IMR-90 (cell line): ENCODE measurements at regions not wholly inside any gene's neighbourhood (a gene's known extent, or its start where the extent isn't known, plus 50 kb on each side); places are given as distances from the start of the nearest gene placed in this dataset.
"Not testable (repeated sequence)": the region's sequence is repeated elsewhere in the genome, so short reads cannot be mapped to it uniquely, and the experiment has no call there.

Experiments
- ATAC-seq: fragments of 200-7000 bp; cut with Tn5 transposase; 2 replicates; pipeline ENCODE4 v1.9.1; 2020; ENCODE audit warnings: low read depth, mild to moderate bottlenecking, moderate library complexity
- BruUV-seq: library from RNA; stranded (reverse); fragments of 400-500 nt; replicated peaks from 2 replicates; lab custom pipeline; 2021; lab: Mats Ljungman, UMichigan
- CTCF ChIA-PET: fragments of 300-600 bp; formaldehyde crosslinking; extraction: SDS; loops from one replicate; lab custom pipeline; 2021; ENCODE audit warnings: antibody characterized with exemption; lab: Yijun Ruan, JAX
- POLR2A ChIA-PET: fragments of 300-600 bp; sonication (Branson Sonifier 250); formaldehyde crosslinking; loops from one replicate; lab custom pipeline; 2022; ENCODE audit warnings: antibody characterized with exemption; ENCODE audit not compliant: unreplicated experiment; lab: Charles Lee
- DNase-seq: peaks from one replicate; pipeline ENCODE4 v3.0.0; 2013
- H2AFZ ChIP-seq: replicated peaks from 2 replicates; pipeline ENCODE3; 2013; ENCODE audit warnings: low read length, mild to moderate bottlenecking; ENCODE audit not compliant: poor library complexity
- H2AK5ac ChIP-seq: 2 replicates; pipeline ENCODE4 v1.6.1; 2013; ENCODE audit warnings: low read depth, low read length, inconsistent platforms
- H2AK9ac ChIP-seq: replicated peaks from 2 replicates; pipeline ENCODE3; 2013; ENCODE audit warnings: mild to moderate bottlenecking, low read depth, low read length, moderate library complexity; ENCODE audit not compliant: poor library complexity
- H2BK120ac ChIP-seq: 2 replicates; pipeline ENCODE4 v1.6.1; 2013; ENCODE audit warnings: low read depth, low read length, inconsistent platforms
- H2BK15ac ChIP-seq: 3 replicates; pipeline ENCODE4 v1.6.1; 2013; ENCODE audit warnings: low read depth, low read length, inconsistent platforms
- H2BK20ac ChIP-seq: 2 replicates; pipeline ENCODE4 v1.6.1; 2013; ENCODE audit warnings: low read depth, mild to moderate bottlenecking, inconsistent platforms, low read length, moderate library complexity
- H2BK5ac ChIP-seq: 2 replicates; pipeline ENCODE4 v1.6.1; 2013; ENCODE audit warnings: mild to moderate bottlenecking, low read depth, low read length, inconsistent platforms; ENCODE audit not compliant: poor library complexity, severe bottlenecking
- H3K14ac ChIP-seq: replicated peaks from 2 replicates; pipeline ENCODE4 v1.6.1; 2013; ENCODE audit warnings: low read depth, low read length, inconsistent platforms
- H3K18ac ChIP-seq: 2 replicates; pipeline ENCODE4 v1.6.1; 2013; ENCODE audit warnings: low read depth, low read length, control low read depth
- H3K23ac ChIP-seq: 2 replicates; pipeline ENCODE4 v1.6.1; 2013; ENCODE audit warnings: low read depth, low read length, inconsistent platforms
- H3K27ac ChIP-seq: 2 replicates; pipeline ENCODE4 v1.5.1; 2013; ENCODE audit warnings: mild to moderate bottlenecking, control low read depth, low read length; ENCODE audit not compliant: insufficient read depth
- H3K27me3 ChIP-seq: 2 replicates; pipeline ENCODE4 v1.6.1; 2013; ENCODE audit warnings: low read length; ENCODE audit not compliant: control insufficient read depth, insufficient read depth
- H3K36me3 ChIP-seq: 2 replicates; pipeline ENCODE4 v1.6.1; 2013; ENCODE audit warnings: low read length, mixed read lengths; ENCODE audit not compliant: control insufficient read depth, insufficient read depth
- H3K4ac ChIP-seq: 2 replicates; pipeline ENCODE4 v1.6.1; 2013; ENCODE audit warnings: low read depth, low read length, inconsistent platforms
- H3K4me1 ChIP-seq: 2 replicates; pipeline ENCODE4 v1.6.1; 2013; ENCODE audit warnings: low read length, mixed read lengths; ENCODE audit not compliant: control insufficient read depth, insufficient read depth
- H3K4me2 ChIP-seq: 2 replicates; pipeline ENCODE4 v1.6.1; 2013; ENCODE audit warnings: low read depth, mild to moderate bottlenecking, control low read depth, low read length, moderate library complexity
- H3K4me3 ChIP-seq: 2 replicates; pipeline ENCODE4 v1.5.1; 2013; ENCODE audit warnings: low read depth, mild to moderate bottlenecking, control low read depth, low read length, moderate library complexity; ENCODE audit not compliant: insufficient read depth
- H3K56ac ChIP-seq: 2 replicates; pipeline ENCODE4 v1.6.1; 2013; ENCODE audit warnings: low read length, inconsistent platforms; ENCODE audit not compliant: insufficient read depth; ENCODE audit errors: extremely low read depth
- H3K79me1 ChIP-seq, 2 experiments: 2 replicates each; pipeline ENCODE4 v1.6.1; 2013; ENCODE audit warnings: low read length in 2 of 2, inconsistent platforms in 1 of 2, low read depth in 1 of 2
- H3K9ac ChIP-seq: 2 replicates; pipeline ENCODE4 v1.6.1; 2013; ENCODE audit warnings: low read depth, low read length, control low read depth
- H3K9me1 ChIP-seq: 2 replicates; pipeline ENCODE4 v1.6.1; 2013; ENCODE audit warnings: low read length, inconsistent platforms; ENCODE audit not compliant: insufficient read depth
- H3K9me3 ChIP-seq: 2 replicates; pipeline ENCODE4 v1.6.1; 2013; ENCODE audit warnings: low read length; ENCODE audit not compliant: control insufficient read depth, insufficient read depth
- H4K20me1 ChIP-seq: 2 replicates; pipeline ENCODE4 v1.6.1; 2013; ENCODE audit warnings: low read length, inconsistent platforms; ENCODE audit not compliant: insufficient read depth
- H4K5ac ChIP-seq: 2 replicates; pipeline ENCODE4 v1.6.1; 2013; ENCODE audit warnings: mild to moderate bottlenecking, low read depth, low read length, control low read depth
- H4K8ac ChIP-seq, 2 experiments: 2 replicates each; pipeline ENCODE4 v1.6.1; 2013; ENCODE audit warnings: low read depth in 2 of 2, low read length in 2 of 2, control low read depth in 1 of 2, inconsistent platforms in 1 of 2
- H4K91ac ChIP-seq: 2 replicates; pipeline ENCODE4 v1.6.1; 2013; ENCODE audit warnings: low read depth, low read length, inconsistent platforms; ENCODE audit not compliant: insufficient read depth
- WGBS, 2 experiments: methylation state at CpG; one replicate each; pipeline versions ENCODE4 v1.1.5 to v1.1.7; 2013; ENCODE audit warnings: missing lambda C conversion rate in 2 of 2; ENCODE audit not compliant: insufficient read length in 1 of 2; ENCODE audit errors: extremely low coverage in 2 of 2; 5-methylcytosine and 5-hydroxymethylcytosine counted together
- dilution Hi-C: fragments of 300-500 bp; cut with HindIII; formaldehyde crosslinking; loops from one replicate; pipeline ENCODE4 v1.14.3; 2018; ENCODE audit warnings: low sequenced_read_pairs; ENCODE audit not compliant: unreplicated experiment
- in situ Hi-C: fragments of 300-500 bp; cut with MboI; formaldehyde crosslinking; loops from 3 replicates; pipeline ENCODE4 v1.14.3; 2019; ENCODE audit warnings: low sequenced_read_pairs, inconsistent platforms, mixed read lengths
- intact Hi-C: fragments of 100-400 bp; cut with micrococcal nuclease; formaldehyde crosslinking; loops from 2 replicates; pipeline ENCODE4 v1.10.0; 2022

GRCh38 chr2:145519254-145519653 lies 999.3 kb upstream of the ZEB2 start:
- H3K4me2 ChIP-seq, H4K20me1 ChIP-seq, H3K4me3 ChIP-seq, H4K8ac ChIP-seq, H3K23ac ChIP-seq, H3K27ac ChIP-seq, H3K9me3 ChIP-seq, ATAC-seq, POLR2A ChIA-PET, H2BK5ac ChIP-seq, H4K91ac ChIP-seq, CTCF ChIA-PET, H2BK15ac ChIP-seq, H3K9ac ChIP-seq, H3K27me3 ChIP-seq, H3K18ac ChIP-seq, H2AK9ac ChIP-seq, H3K56ac ChIP-seq, H4K5ac ChIP-seq, H3K9me1 ChIP-seq, dilution Hi-C loops, H2BK120ac ChIP-seq, H3K79me1 ChIP-seq, intact Hi-C loops, DNase-seq, H2AK5ac ChIP-seq, H2BK20ac ChIP-seq, H3K4me1 ChIP-seq, in situ Hi-C loops, H3K14ac ChIP-seq, H3K4ac ChIP-seq, H3K36me3 ChIP-seq, H2AFZ ChIP-seq, BruUV-seq: not testable (repeated sequence)
- WGBS, 2 experiments, result no CpG with 5 or more reads among the region's 5 CpGs
